ENCODE measurements at regions not wholly inside any gene's neighbourhood (a gene's known extent, or its start where the extent isn't known, plus 50 kb on each side); places are given as distances from the start of the nearest gene placed in this dataset.

DNA sequence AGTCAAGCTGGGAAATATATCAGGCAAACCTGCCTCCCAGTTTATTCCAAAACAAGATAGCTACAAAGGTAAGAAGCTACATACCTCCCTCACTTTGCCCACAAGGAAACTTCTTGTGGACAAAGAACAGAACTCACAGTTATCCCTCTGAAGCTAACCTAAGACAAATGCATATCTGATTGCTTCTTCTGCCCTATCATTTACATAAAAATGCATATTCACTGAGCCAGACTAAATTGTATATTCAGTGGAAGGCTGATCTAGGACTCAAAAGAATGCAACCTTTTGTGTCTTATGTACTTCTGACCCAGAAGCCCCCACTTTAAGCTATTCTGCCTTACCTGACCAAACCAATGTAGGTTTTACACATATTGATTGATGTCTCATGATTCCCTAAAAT lies 276.8 kb downstream of the HTR1A start:
- Histone ChIP-seq H3K36me3 (no peaks in the 10 kb centered on the region), H3K4me3 (no peak overlapping the region), H3K27me3 (no peaks in the 10 kb centered on the region), H3K9me3 (no peaks in the 10 kb centered on the region), H3K27ac (no peak overlapping the region), H3K4me1 (no peaks in the 10 kb centered on the region)
- DNase-seq (ENCODE audit: low spot score in 2 of 2) = no peak
- TF ChIP-seq POLR2AphosphoS5 (IDR thresholded peaks at IDR 0.05) = no peak

DNA sequence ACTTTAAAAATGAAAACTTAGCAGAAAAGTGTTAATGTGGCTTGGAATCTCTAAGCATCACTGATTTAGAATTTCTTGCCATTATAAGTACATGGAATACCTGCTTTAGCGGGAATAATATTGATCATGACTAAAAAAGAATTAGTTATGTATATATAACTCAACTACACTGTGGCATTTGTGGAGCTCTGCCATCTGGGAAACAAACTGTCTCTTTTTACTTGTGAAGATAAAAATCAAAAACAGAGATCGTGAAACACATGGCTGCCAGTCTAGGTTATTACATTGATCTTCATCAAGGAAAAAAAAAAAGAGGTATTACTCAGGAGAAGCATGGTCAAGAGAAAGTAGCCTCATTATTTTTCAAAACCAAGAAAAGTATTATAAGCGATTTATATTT lies 287.4 kb downstream of the HTR1A start:
- Histone ChIP-seq H3K4me1 (no peaks in the 10 kb centered on the region), H3K27me3 (no peaks in the 10 kb centered on the region), H3K36me3 (no peaks in the 10 kb centered on the region), H3K27ac (no peak overlapping the region), H3K4me3 (no peak overlapping the region), H3K9me3 (no peaks in the 10 kb centered on the region)
- no peak for DNase-seq (ENCODE audit: low spot score in 2 of 2)
- TF ChIP-seq POLR2A (IDR thresholded peaks at IDR 0.05) = no peak
- TF ChIP-seq, protein P1, sequence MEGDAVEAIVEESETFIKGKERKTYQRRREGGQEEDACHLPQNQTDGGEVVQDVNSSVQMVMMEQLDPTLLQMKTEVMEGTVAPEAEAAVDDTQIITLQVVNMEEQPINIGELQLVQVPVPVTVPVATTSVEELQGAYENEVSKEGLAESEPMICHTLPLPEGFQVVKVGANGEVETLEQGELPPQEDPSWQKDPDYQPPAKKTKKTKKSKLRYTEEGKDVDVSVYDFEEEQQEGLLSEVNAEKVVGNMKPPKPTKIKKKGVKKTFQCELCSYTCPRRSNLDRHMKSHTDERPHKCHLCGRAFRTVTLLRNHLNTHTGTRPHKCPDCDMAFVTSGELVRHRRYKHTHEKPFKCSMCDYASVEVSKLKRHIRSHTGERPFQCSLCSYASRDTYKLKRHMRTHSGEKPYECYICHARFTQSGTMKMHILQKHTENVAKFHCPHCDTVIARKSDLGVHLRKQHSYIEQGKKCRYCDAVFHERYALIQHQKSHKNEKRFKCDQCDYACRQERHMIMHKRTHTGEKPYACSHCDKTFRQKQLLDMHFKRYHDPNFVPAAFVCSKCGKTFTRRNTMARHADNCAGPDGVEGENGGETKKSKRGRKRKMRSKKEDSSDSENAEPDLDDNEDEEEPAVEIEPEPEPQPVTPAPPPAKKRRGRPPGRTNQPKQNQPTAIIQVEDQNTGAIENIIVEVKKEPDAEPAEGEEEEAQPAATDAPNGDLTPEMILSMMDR (IDR thresholded peaks at IDR 0.05) = no peak
- no peak for TF ChIP-seq EP300 (IDR thresholded peaks at IDR 0.05)
- no peak for TF ChIP-seq POLR2AphosphoS5 (IDR thresholded peaks at IDR 0.05)
- 69% methylated on average over 3 of the region's 3 CpGs for WGBS

GRCh38 chr5:63655043-63655442 lies 307.2 kb downstream of the HTR1A start:
- no peaks in the 10 kb centered on the region for H3K36me3 ChIP-seq
- H3K4me1 ChIP-seq = no peaks in the 10 kb centered on the region
- H3K9me3 ChIP-seq = no peaks in the 10 kb centered on the region
- TF ChIP-seq, protein P1 (IDR thresholded peaks at IDR 0.05) = no peak
- TF ChIP-seq POLR2AphosphoS5 (IDR thresholded peaks at IDR 0.05) (no peak), POLR2A (IDR thresholded peaks at IDR 0.05) (no peak), EP300 (IDR thresholded peaks at IDR 0.05) (no peak)
- no peak for DNase-seq (ENCODE audit: low spot score in 2 of 2)
- 57% methylated on average over 1 of the region's 1 CpG for WGBS
- no peak overlapping the region for H3K27ac ChIP-seq
- no peaks in the 10 kb centered on the region for H3K27me3 ChIP-seq
- H3K4me3 ChIP-seq = no peak overlapping the region

GRCh38 chr5:63650581-63650980 lies 311.7 kb downstream of the HTR1A start:
- 92% methylated on average over 2 of the region's 2 CpGs for WGBS
- Histone ChIP-seq H3K4me1 (no peaks in the 10 kb centered on the region), H3K27me3 (no peaks in the 10 kb centered on the region), H3K4me3 (no peak overlapping the region), H3K9me3 (no peaks in the 10 kb centered on the region), H3K27ac (no peak overlapping the region), H3K36me3 (no peaks in the 10 kb centered on the region)
- no peak for DNase-seq (ENCODE audit: low spot score in 2 of 2)
- TF ChIP-seq POLR2AphosphoS5 (IDR thresholded peaks at IDR 0.05) (no peak), POLR2A (IDR thresholded peaks at IDR 0.05) (no peak), EP300 (IDR thresholded peaks at IDR 0.05) (no peak)
- TF ChIP-seq, protein P1 (IDR thresholded peaks at IDR 0.05) = no peak

- no peak for DNase-seq (ENCODE audit: low spot score in 2 of 2)
- H3K36me3 ChIP-seq = no peaks in the 10 kb centered on the region
- H3K9me3 ChIP-seq = no peaks in the 10 kb centered on the region
- no peaks in the 10 kb centered on the region for H3K27me3 ChIP-seq
- H3K4me3 ChIP-seq = no peak overlapping the region
- TF ChIP-seq, protein P1 (IDR thresholded peaks at IDR 0.05) = no peak
- TF ChIP-seq POLR2A (IDR thresholded peaks at IDR 0.05) = no peak
- TF ChIP-seq EP300 (IDR thresholded peaks at IDR 0.05) = no peak
- TF ChIP-seq POLR2AphosphoS5 (IDR thresholded peaks at IDR 0.05) = no peak
- H3K27ac ChIP-seq = no peak overlapping the region
- H3K4me1 ChIP-seq = no peaks in the 10 kb centered on the region
Observed at GRCh38 chr5:63648376-63648775, 313.9 kb downstream of the HTR1A start.

- WGBS = 95% methylated on average over 4 of the region's 4 CpGs
- H3K27ac ChIP-seq = no peak overlapping the region
- no peaks in the 10 kb centered on the region for H3K4me1 ChIP-seq
- no peaks in the 10 kb centered on the region for H3K9me3 ChIP-seq
- no peaks in the 10 kb centered on the region for H3K27me3 ChIP-seq
- TF ChIP-seq POLR2AphosphoS5 (IDR thresholded peaks at IDR 0.05) (no peak), EP300 (IDR thresholded peaks at IDR 0.05) (no peak), POLR2A (IDR thresholded peaks at IDR 0.05) (no peak)
- TF ChIP-seq, protein P1 (IDR thresholded peaks at IDR 0.05) = no peak
- H3K36me3 ChIP-seq = no peaks in the 10 kb centered on the region
- no peak overlapping the region for H3K4me3 ChIP-seq
- no peak for DNase-seq (ENCODE audit: low spot score in 2 of 2)
Observed at GRCh38 chr5:63629951-63630630, 332.2 kb downstream of the HTR1A start.

Measured in suprapubic skin (tissue), 4 donors.